WI38 (cell line): ENCODE measurements at regions not wholly inside any gene's neighbourhood (a gene's known extent, or its start where the extent isn't known, plus 50 kb on each side); places are given as distances from the start of the nearest gene placed in this dataset.

Source experiments
- H3K4me3 ChIP-seq: 2 replicates; pipeline ENCODE4 v1.5.1; 2011; ENCODE audit warnings: low read depth, mild to moderate bottlenecking, control low read depth, low read length
- CTCF ChIP-seq: IDR thresholded peaks from 2 replicates; pipeline ENCODE4 v1.5.1; 2012; ENCODE audit warnings: low read depth, mild to moderate bottlenecking, control low read depth, low read length

GRCh38 chr3:30161375-30161774, 445.0 kb upstream of the TGFBR2 start:
- no peak for TF ChIP-seq CTCF
- H3K4me3 ChIP-seq, result no peak overlapping the region

- TF ChIP-seq CTCF, result no peak
These were observed 443.8 kb upstream of the TGFBR2 start for GRCh38 chr3:30162579-30162978.

GRCh38 chr3:30166535-30166934, 439.9 kb upstream of the TGFBR2 start:
- no peak overlapping the region for H3K4me3 ChIP-seq
- TF ChIP-seq CTCF, result no peak

More at GRCh38 chr3:30162579-30162978, 443.8 kb upstream of the TGFBR2 start:
- no peak overlapping the region for H3K4me3 ChIP-seq

DNA sequence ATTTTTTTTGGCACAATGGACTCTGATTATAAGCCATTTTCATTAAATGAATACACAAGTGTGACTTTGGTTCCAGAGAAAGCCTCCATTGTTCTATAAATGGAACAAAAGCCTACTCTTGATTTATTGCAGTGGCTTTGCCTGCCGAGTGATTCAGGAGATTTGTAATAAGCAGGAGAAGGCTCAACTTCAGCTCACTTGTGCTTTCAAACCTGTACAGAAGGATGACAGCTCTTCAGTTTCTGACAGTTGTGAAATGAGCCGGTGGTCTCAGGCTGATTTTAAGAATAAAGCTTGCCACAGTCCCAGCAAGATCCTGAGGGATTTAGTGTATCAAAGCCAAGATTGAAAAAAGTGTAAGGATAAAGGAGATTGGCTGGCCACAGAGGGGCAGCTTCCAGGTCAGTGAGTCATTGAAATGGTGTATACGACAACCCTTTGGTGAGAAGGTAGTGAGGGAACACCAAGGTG, 438.8 kb upstream of the TGFBR2 start:
- no peak for TF ChIP-seq CTCF
- H3K4me3 ChIP-seq, result no peak overlapping the region

- no peak overlapping the region for H3K4me3 ChIP-seq
- no peak for TF ChIP-seq CTCF
These were observed 436.9 kb upstream of the TGFBR2 start for GRCh38 chr3:30169487-30169886.

DNA sequence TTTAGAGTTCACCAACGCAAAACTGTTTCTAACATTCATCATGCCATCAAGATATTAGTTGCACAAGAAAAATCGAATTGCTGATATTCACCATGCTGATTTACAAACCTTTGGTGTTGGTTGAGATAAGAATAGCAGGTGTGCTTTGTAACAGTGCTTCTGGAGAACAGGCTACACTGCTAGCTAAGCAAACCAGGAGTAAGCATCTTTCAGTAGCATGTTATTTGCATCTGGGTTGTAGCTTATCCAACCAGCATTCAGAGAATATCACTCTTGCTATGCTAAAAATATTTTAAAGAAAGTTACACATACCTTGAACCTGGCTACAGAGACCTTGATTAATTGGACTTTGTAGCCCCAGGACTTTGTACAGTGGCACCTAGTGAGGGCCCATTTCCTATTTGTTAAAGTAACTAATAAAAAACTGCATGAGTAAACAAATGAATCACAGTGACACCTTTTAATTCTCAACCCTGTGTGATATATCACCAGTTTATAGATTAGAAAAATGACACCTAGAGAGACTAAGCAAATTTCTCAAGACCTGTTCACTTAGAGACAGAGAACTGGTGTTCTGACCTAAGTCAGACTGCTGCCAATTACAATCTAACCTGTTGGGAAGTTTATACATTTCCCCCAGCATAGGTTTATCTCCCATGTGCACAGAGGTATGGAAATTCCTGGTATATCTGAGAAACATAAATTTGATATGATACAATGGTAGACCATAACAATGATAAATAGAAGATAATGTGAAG, 435.5 kb upstream of the TGFBR2 start:
- no peak for TF ChIP-seq CTCF
- no peak overlapping the region for H3K4me3 ChIP-seq

DNA sequence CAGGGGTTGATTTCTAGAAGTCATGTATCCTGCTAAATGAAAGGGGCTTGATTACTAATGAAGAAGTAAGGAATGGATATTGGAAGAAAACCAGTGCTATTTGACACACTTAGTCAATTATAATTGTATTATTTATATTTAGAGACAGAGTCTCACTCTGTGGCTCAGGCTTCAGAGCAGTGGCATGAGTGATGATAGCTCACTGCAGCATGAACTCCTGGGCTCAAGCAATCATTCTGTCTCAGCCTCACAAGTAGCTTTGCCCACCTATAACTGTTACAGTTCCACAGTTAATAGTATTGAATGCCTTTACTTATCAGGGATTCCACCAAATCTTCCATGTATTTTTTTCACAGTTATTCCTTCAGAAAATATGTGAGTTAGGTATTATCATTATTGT, 432.0 kb upstream of the TGFBR2 start:
- no peak for TF ChIP-seq CTCF
- H3K4me3 ChIP-seq, result no peak overlapping the region
